Vagina (tissue), 2 donors: ENCODE measurements at regions not wholly inside any gene's neighbourhood (a gene's known extent, or its start where the extent isn't known, plus 50 kb on each side); places are given as distances from the start of the nearest gene placed in this dataset.

ENCODE experiments used
- POLR2A ChIP-seq, 2 donors: fragments of 450-650 bp; IDR thresholded peaks; one replicate each; pipeline ENCODE4 v1.6.1; 2017; ENCODE audit warnings: antibody characterized with exemption in 2 of 2, mild to moderate bottlenecking in 2 of 2, moderate library complexity in 2 of 2
- POLR2AphosphoS5 ChIP-seq, 2 donors: sonication (generic); formaldehyde crosslinking; IDR thresholded peaks; one replicate each; pipeline ENCODE4 v1.9.0; 2017; ENCODE audit warnings: antibody characterized with exemption in 2 of 2, mild to moderate bottlenecking in 2 of 2, low read depth in 1 of 2; ENCODE audit not compliant: insufficient read depth in 1 of 2
- TF ChIP-seq, protein P1 (sequence below), 3 experiments: fragments of 450-650 bp in 2 of 3; fragments of 200-600 bp in 1 of 3; sonication (generic) in 1 of 3; IDR thresholded peaks; one replicate each; pipeline ENCODE4 v1.5.1; 2017 to 2019; ENCODE audit warnings: antibody characterized with exemption in 3 of 3, mild to moderate bottlenecking in 2 of 3, moderate library complexity in 2 of 3

DNA sequence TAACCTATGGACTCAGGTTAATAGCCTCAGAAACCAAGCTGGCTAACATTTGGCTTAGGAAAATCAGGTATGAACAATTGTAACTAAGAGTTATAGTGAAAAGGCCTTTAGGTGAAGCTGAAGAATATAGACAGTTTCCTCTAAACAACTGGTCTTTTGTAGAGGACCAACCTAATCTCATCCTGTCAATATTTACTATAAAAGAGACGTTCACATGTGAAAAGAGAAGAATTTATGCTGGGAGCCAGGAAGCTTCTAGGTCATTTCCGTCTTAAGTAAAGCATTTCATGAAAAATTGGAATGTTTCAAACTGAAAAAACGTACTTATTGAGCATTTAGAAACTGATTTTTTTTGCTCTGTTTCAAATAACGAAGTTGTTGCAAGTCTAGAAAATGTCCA lies 764.3 kb upstream of the GOLIM4 start:
- TF ChIP-seq, protein P1, sequence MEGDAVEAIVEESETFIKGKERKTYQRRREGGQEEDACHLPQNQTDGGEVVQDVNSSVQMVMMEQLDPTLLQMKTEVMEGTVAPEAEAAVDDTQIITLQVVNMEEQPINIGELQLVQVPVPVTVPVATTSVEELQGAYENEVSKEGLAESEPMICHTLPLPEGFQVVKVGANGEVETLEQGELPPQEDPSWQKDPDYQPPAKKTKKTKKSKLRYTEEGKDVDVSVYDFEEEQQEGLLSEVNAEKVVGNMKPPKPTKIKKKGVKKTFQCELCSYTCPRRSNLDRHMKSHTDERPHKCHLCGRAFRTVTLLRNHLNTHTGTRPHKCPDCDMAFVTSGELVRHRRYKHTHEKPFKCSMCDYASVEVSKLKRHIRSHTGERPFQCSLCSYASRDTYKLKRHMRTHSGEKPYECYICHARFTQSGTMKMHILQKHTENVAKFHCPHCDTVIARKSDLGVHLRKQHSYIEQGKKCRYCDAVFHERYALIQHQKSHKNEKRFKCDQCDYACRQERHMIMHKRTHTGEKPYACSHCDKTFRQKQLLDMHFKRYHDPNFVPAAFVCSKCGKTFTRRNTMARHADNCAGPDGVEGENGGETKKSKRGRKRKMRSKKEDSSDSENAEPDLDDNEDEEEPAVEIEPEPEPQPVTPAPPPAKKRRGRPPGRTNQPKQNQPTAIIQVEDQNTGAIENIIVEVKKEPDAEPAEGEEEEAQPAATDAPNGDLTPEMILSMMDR (IDR thresholded peaks at IDR 0.05), result no peak
- no peak for TF ChIP-seq POLR2AphosphoS5 (IDR thresholded peaks at IDR 0.05; ENCODE audit: insufficient read depth in 1 of 2, low read depth in 1 of 2)
- no peak for TF ChIP-seq POLR2A (IDR thresholded peaks at IDR 0.05)
